SK-N-SH (cell line): ENCODE measurements at regions not wholly inside any gene's neighbourhood (a gene's known extent, or its start where the extent isn't known, plus 50 kb on each side); places are given as distances from the start of the nearest gene placed in this dataset.
A peak's percentile ranks its signal among the peaks of the same experiment; 100 is the strongest.

ENCODE experiments used
- CTCF ChIA-PET: fragments of 300-600, 350-600 bp; formaldehyde crosslinking; extraction: SDS; loops from one replicate; lab custom pipeline; 2021; lab: Yijun Ruan, JAX
- POLR2A ChIA-PET: fragments of 350-600 bp; sonication (Branson Sonifier 250); formaldehyde crosslinking; extraction: SDS; loops from one replicate; lab custom pipeline; 2020; ENCODE audit warnings: antibody characterized with exemption, inconsistent platforms; lab: Yijun Ruan, JAX
- DNase-seq: peaks from one replicate; pipeline ENCODE4 v3.0.0; 2012
- H2AFZ ChIP-seq: fragments of 200-600 bp; sonication (generic); 2 replicates; pipeline ENCODE4 v1.8.1; 2016; ENCODE audit warnings: antibody characterized with exemption, mild to moderate bottlenecking, low read depth
- H3F3A ChIP-seq: fragments of 200-600 bp; sonication (generic); replicated peaks from 2 replicates; pipeline ENCODE3; 2016; ENCODE audit warnings: antibody characterized with exemption, mild to moderate bottlenecking; ENCODE audit not compliant: insufficient read depth
- H3K27ac ChIP-seq, 2 experiments: fragments of 200-500 bp in 1 of 2; fragments of 200-600 bp in 1 of 2; sonication (Bioruptor generic) in 1 of 2; sonication (generic), shearing (Covaris generic) in 1 of 2; 2 replicates each; pipeline versions ENCODE4 v1.5.1 to v1.6.1; 2014 to 2016; ENCODE audit warnings: low read depth in 2 of 2, inconsistent platforms in 1 of 2, low read length in 1 of 2, mild to moderate bottlenecking in 1 of 2, mixed read lengths in 1 of 2
- H3K27me3 ChIP-seq: fragments of 200-600 bp; sonication (generic), shearing (Covaris generic); 2 replicates; pipeline ENCODE4 v1.6.1; 2016; ENCODE audit warnings: mixed run types; ENCODE audit not compliant: insufficient read depth
- H3K36me3 ChIP-seq, 2 experiments: fragments of 200-500 bp in 1 of 2; fragments of 200-600 bp in 1 of 2; sonication (Bioruptor generic) in 1 of 2; sonication (generic) in 1 of 2; replicated peaks in 1 of 2; 2 replicates each; pipeline versions ENCODE3 to v1.5.1; 2014 to 2016; ENCODE audit warnings: low read length in 1 of 2, mild to moderate bottlenecking in 1 of 2; ENCODE audit not compliant: insufficient read depth in 2 of 2, control insufficient read depth in 1 of 2
- H3K4me1 ChIP-seq, 2 experiments: fragments of 200-500 bp in 1 of 2; fragments of 200-600 bp in 1 of 2; sonication (Bioruptor generic) in 1 of 2; sonication (generic), shearing (Covaris generic) in 1 of 2; 2 replicates each; pipeline versions ENCODE4 v1.5.1 to v1.6.1; 2014 to 2016; ENCODE audit warnings: low read depth in 1 of 2, low read length in 1 of 2, mixed run types in 1 of 2; ENCODE audit not compliant: insufficient read depth in 2 of 2, control insufficient read depth in 1 of 2
- H3K4me2 ChIP-seq: fragments of 200-600 bp; sonication (generic), shearing (Covaris generic); 2 replicates; pipeline ENCODE4 v1.6.1; 2017; ENCODE audit warnings: mixed run types
- H3K4me3 ChIP-seq, 2 experiments: fragments of 200-500 bp in 1 of 2; fragments of 200-600 bp in 1 of 2; sonication (Bioruptor generic) in 1 of 2; sonication (generic), shearing (Covaris generic) in 1 of 2; 2 replicates each; pipeline versions ENCODE4 v1.5.1 to v1.8.1; 2014 to 2016; ENCODE audit warnings: low read depth in 2 of 2, inconsistent platforms in 1 of 2, low read length in 1 of 2, mild to moderate bottlenecking in 1 of 2, mixed read lengths in 1 of 2, moderate library complexity in 1 of 2
- H3K79me2 ChIP-seq: fragments of 200-600 bp; sonication (generic); 2 replicates; pipeline ENCODE4 v1.8.1; 2017; ENCODE audit warnings: mild to moderate bottlenecking; ENCODE audit not compliant: insufficient read depth
- H3K9ac ChIP-seq: fragments of 200-600 bp; sonication (generic); 2 replicates; pipeline ENCODE4 v1.6.1; 2017; ENCODE audit warnings: mixed run types
- H3K9me2 ChIP-seq: fragments of 200-600 bp; sonication (generic); 2 replicates; pipeline ENCODE4 v1.6.1; 2017; ENCODE audit warnings: mixed run types
- H3K9me3 ChIP-seq: fragments of 200-600 bp; sonication (generic); 2 replicates; pipeline ENCODE4 v1.6.1; 2017; ENCODE audit warnings: mixed run types, mild to moderate bottlenecking, moderate library complexity
- H4K20me1 ChIP-seq: fragments of 200-600 bp; sonication (generic); 2 replicates; pipeline ENCODE4 v1.6.1; 2017; ENCODE audit warnings: mild to moderate bottlenecking, mixed run types; ENCODE audit not compliant: insufficient read depth
- EZH2phosphoT487 ChIP-seq: fragments of 200-600 bp; sonication (generic); IDR thresholded peaks from 2 replicates; pipeline ENCODE4 v1.6.1; 2017; ENCODE audit warnings: low read depth, mixed run types, mild to moderate bottlenecking, antibody characterized with exemption, moderate library complexity, borderline replicate concordance
- FOXM1 ChIP-seq: IDR thresholded peaks from 2 replicates; pipeline ENCODE4 v1.4.0; 2012; ENCODE audit warnings: low read depth, mild to moderate bottlenecking
- GABPA ChIP-seq: IDR thresholded peaks from 2 replicates; pipeline ENCODE4 v1.4.0; 2012; ENCODE audit warnings: low read depth, mild to moderate bottlenecking
- GATA2 ChIP-seq: sonication (generic); formaldehyde crosslinking; IDR thresholded peaks from 2 replicates; pipeline ENCODE4 v1.5.0; 2020; ENCODE audit warnings: mild to moderate bottlenecking, missing genetic modification reagents
- MEF2A ChIP-seq: IDR thresholded peaks from 2 replicates; pipeline ENCODE4 v1.4.0; 2012; ENCODE audit warnings: low read depth, borderline replicate concordance
- RFX5 ChIP-seq: IDR thresholded peaks from 2 replicates; pipeline ENCODE4 v1.6.1; 2012; ENCODE audit warnings: mild to moderate bottlenecking, improper control_type of control experiment, low read length
- WGBS: methylation state at CpG from one replicate; pipeline ENCODE4 v1.1.6; 2017; ENCODE audit warnings: low lambda C conversion rate; 5-methylcytosine and 5-hydroxymethylcytosine counted together
- TF ChIP-seq, protein P1 (sequence below): IDR thresholded peaks from 2 replicates; pipeline ENCODE4 v1.4.0; 2012; ENCODE audit warnings: low read depth
- TF ChIP-seq, protein P2 (sequence below): fragments of 150-350 bp; IDR thresholded peaks from 2 replicates; pipeline ENCODE4 v1.6.1; 2016; ENCODE audit warnings: mild to moderate bottlenecking, low read depth, low read length

DNA sequence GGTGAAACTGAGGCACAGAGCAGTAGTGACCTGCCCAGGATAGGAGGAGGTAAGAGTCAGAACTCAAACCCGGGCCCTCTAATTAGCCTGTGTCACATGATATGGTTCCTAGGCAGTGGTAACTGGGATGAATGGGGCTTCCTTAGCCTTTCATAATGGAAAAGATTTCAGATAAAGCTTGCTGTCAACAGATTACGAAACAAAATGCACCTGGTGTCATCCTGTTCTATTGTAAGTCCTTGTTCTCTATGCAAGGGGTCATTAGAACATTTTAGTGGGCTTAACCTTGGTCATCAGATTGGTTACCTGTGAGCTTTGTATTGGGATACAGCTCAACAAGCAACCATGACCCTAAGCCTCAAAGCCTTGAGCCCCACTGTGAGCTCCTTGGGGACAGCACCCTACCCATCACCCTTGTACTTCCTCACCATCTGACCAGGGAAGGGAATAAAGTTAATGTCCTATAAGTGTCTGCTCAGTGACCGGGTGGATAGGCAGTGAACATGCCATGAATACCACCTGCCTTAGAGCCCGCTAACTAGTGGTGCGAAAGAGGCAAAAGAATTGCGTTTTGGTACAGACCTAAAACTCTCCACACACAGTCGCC, 70.3 kb upstream of the RMDN2 start:
- Histone ChIP-seq H3K9me2 (no peaks in the 10 kb centered on the region), H3K27me3 (no peaks in the 10 kb centered on the region), H3K9me3 (no peaks in the 10 kb centered on the region), H3K4me3 (no peak overlapping the region), H3K36me3 (no peaks in the 10 kb centered on the region), H4K20me1 (no peaks in the 10 kb centered on the region), H3F3A (peaks cover 9% of the 10 kb centered on the region), H3K9ac (no peak overlapping the region), H3K4me1 (peaks cover 26 to 67% of the 10 kb centered on the region in 2 experiments; a peak in 3 of 4 replicates), H2AFZ (no peak overlapping the region), H3K4me2 (no peak overlapping the region), H3K79me2 (no peaks in the 10 kb centered on the region), H3K27ac (peak overlapping the region in 1 of 2 experiments; percentile 99; a peak in 3 of 4 replicates)
- ChIA-PET POLR2A (interaction anchor here (0.5 to 5.4 kb wide), 3 partner anchors 12 to 184 kb away, joined by 3 to 56 read pairs (median 3); partner anchors contain the start of gene CDC42EP3), CTCF (interaction anchor here (0.7 to 11.4 kb wide), 12 partner anchors 8 to 464 kb away, joined by 3 to 138 read pairs (median 6); no protein-coding TSS in a partner anchor)
- no peak for DNase-seq
- TF ChIP-seq GATA2 (peak; percentile 7; the same call in 1 of the 2 replicates), FOXM1 (no peak)
- 97% methylated on average over 7 of the region's 7 CpGs for WGBS

DNA sequence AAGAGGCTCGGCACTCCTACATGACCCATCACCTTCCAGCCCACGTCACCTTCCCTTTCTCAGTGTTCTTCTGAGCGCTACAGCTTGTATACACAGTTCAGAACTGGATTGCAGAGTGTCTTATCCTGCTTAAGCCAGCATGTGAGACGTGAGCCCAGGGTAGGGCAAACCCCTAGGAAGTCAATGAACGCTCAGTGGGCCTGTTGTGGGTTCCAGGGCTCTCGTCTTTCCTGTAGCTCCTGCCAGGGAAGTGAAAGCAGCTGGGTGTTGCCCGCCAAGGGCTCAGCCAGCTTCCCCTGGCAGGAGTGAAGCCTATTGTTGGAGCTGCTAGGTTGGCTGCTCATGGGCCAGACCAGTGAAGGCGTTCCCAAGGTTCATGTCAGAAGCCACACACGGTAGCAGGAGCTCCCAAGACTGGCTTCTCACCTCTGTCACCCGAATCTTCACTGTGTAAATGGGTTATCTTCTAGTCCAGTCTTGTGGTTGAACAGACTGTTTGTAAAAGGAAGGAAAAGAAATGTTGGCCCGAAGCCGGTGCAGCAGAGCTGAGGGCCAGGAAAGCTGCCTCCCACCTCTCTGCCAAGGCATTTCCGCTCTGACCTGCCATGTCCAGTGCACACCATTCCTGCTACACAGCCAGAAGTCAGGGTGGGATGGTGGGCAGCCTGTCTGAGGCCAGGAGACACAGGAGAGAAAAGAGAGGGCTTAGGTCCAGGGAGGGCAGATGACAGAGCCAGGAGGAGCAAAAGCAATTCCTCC, 69.6 kb upstream of the RMDN2 start:
- no peak for DNase-seq
- POLR2A ChIA-PET, result interaction anchor here (1.0 to 5.4 kb wide), 16 partner anchors 8 to 441 kb away, joined by 3 to 56 read pairs (median 6); partner anchors contain the start of genes CDC42EP3 and RMDN2
- H3K4me1 ChIP-seq, result peaks cover 26 to 67% of the 10 kb centered on the region in 2 experiments; a peak in 3 of 4 replicates

More for the DNA sequence above, 69.6 kb upstream of the RMDN2 start:
- WGBS, result 74% methylated on average over 13 of the region's 13 CpGs
- CTCF ChIA-PET, result interaction anchor here (0.9 to 11.4 kb wide), 21 partner anchors 8 to 687 kb away, joined by 3 to 138 read pairs (median 5); no protein-coding TSS in a partner anchor
- H3K36me3 ChIP-seq, result no peaks in the 10 kb centered on the region
- H3K4me3 ChIP-seq, result no peak overlapping the region
- no peak overlapping the region for H3K9ac ChIP-seq
- H3F3A ChIP-seq, result peaks cover 9% of the 10 kb centered on the region
- H3K9me2 ChIP-seq, result no peaks in the 10 kb centered on the region
- H4K20me1 ChIP-seq, result no peaks in the 10 kb centered on the region
- no peaks in the 10 kb centered on the region for H3K27me3 ChIP-seq
- H2AFZ ChIP-seq, result peak overlapping the region; percentile 52
- H3K4me2 ChIP-seq, result peak overlapping the region; percentile 44; the same call in 1 of the 2 replicates
- TF ChIP-seq, protein P1, sequence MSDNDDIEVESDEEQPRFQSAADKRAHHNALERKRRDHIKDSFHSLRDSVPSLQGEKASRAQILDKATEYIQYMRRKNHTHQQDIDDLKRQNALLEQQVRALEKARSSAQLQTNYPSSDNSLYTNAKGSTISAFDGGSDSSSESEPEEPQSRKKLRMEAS, result peak; percentile 7; the same call in 1 of the 2 replicates
- TF ChIP-seq RFX5, result no peak
- TF ChIP-seq GABPA, result no peak
- TF ChIP-seq MEF2A, result no peak
- TF ChIP-seq EZH2phosphoT487, result no peak
- TF ChIP-seq, protein P2, sequence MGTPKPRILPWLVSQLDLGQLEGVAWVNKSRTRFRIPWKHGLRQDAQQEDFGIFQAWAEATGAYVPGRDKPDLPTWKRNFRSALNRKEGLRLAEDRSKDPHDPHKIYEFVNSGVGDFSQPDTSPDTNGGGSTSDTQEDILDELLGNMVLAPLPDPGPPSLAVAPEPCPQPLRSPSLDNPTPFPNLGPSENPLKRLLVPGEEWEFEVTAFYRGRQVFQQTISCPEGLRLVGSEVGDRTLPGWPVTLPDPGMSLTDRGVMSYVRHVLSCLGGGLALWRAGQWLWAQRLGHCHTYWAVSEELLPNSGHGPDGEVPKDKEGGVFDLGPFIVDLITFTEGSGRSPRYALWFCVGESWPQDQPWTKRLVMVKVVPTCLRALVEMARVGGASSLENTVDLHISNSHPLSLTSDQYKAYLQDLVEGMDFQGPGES, result no peak
- peak overlapping the region; percentile 59 to 99; a peak in 3 of 4 replicates for H3K27ac ChIP-seq
- H3K79me2 ChIP-seq, result no peaks in the 10 kb centered on the region
- no peaks in the 10 kb centered on the region for H3K9me3 ChIP-seq
